Type B pancreatic cell (in vitro differentiated cells): ENCODE measurements at regions not wholly inside any gene's neighbourhood (a gene's known extent, or its start where the extent isn't known, plus 50 kb on each side); places are given as distances from the start of the nearest gene placed in this dataset.

ENCODE experiments used
- DNase-seq: peaks from one replicate; pipeline ENCODE4 v3.0.0; 2021; ENCODE audit warnings: mixed read lengths; ENCODE audit not compliant: unreplicated experiment; ENCODE audit errors: extremely low spot score
- H3K27ac Mint-ChIP-seq: 2 replicates; pipeline ENCODE4 v1.8.0; 2021; ENCODE audit warnings: mild to moderate bottlenecking, mixed read lengths
- H3K27me3 Mint-ChIP-seq: 2 replicates; pipeline ENCODE4 v1.8.0; 2021; ENCODE audit warnings: mixed read lengths
- H3K36me3 Mint-ChIP-seq: 2 replicates; pipeline ENCODE4 v1.8.0; 2021; ENCODE audit warnings: mixed read lengths
- H3K4me1 Mint-ChIP-seq: one replicate; pipeline ENCODE4 v1.8.0; 2021; ENCODE audit warnings: mixed read lengths; ENCODE audit not compliant: unreplicated experiment
- H3K4me3 Mint-ChIP-seq: 2 replicates; pipeline ENCODE4 v1.8.0; 2021; ENCODE audit warnings: mild to moderate bottlenecking, mixed read lengths
- H3K9me3 Mint-ChIP-seq: 2 replicates; pipeline ENCODE4 v1.8.0; 2021; ENCODE audit warnings: mixed read lengths
- CTCF ChIP-seq: fragments of 200-600 bp; sonication (generic); conservative IDR thresholded peaks from 2 replicates; pipeline ENCODE4 v1.5.0; 2021; ENCODE audit warnings: antibody characterized with exemption, mild to moderate bottlenecking

GRCh38 chr13:84265257-84265764 is 383.0 kb upstream of the SLITRK1 start:
- no peak for DNase-seq
- H3K4me1 Mint-ChIP-seq = peaks cover 4% of the 10 kb centered on the region
- H3K36me3 Mint-ChIP-seq = no peaks in the 10 kb centered on the region
- TF ChIP-seq CTCF = no peak
- H3K9me3 Mint-ChIP-seq = no peaks in the 10 kb centered on the region
- no peak overlapping the region for H3K4me3 Mint-ChIP-seq
- H3K27me3 Mint-ChIP-seq = no peaks in the 10 kb centered on the region
- no peak overlapping the region for H3K27ac Mint-ChIP-seq

GRCh38 chr13:84263354-84264069 is 381.2 kb upstream of the SLITRK1 start:
- Mint-ChIP-seq H3K4me1 (peaks cover 4% of the 10 kb centered on the region), H3K4me3 (no peak overlapping the region), H3K27ac (no peak overlapping the region), H3K27me3 (no peaks in the 10 kb centered on the region), H3K9me3 (no peaks in the 10 kb centered on the region), H3K36me3 (no peaks in the 10 kb centered on the region)
- no peak for TF ChIP-seq CTCF
- no peak for DNase-seq

GRCh38 chr13:84255226-84255797 is 373.0 kb upstream of the SLITRK1 start:
- Mint-ChIP-seq H3K27ac (no peak overlapping the region), H3K4me3 (no peak overlapping the region), H3K9me3 (peaks cover 16% of the 10 kb centered on the region), H3K36me3 (no peaks in the 10 kb centered on the region), H3K27me3 (no peaks in the 10 kb centered on the region), H3K4me1 (no peaks in the 10 kb centered on the region)
- TF ChIP-seq CTCF = no peak
- no peak for DNase-seq

GRCh38 chr13:84249463-84249862 is 367.2 kb upstream of the SLITRK1 start:
- no peak overlapping the region for H3K27ac Mint-ChIP-seq
- H3K27me3 Mint-ChIP-seq = peaks cover under 1% of the 10 kb centered on the region
- H3K9me3 Mint-ChIP-seq = peaks cover 11% of the 10 kb centered on the region
- H3K36me3 Mint-ChIP-seq = no peaks in the 10 kb centered on the region
- DNase-seq = no peak
- no peaks in the 10 kb centered on the region for H3K4me1 Mint-ChIP-seq
- H3K4me3 Mint-ChIP-seq = no peak overlapping the region
- TF ChIP-seq CTCF = no peak

- no peaks in the 10 kb centered on the region for H3K4me1 Mint-ChIP-seq
- H3K36me3 Mint-ChIP-seq = no peaks in the 10 kb centered on the region
- H3K9me3 Mint-ChIP-seq = no peaks in the 10 kb centered on the region
- no peak for TF ChIP-seq CTCF
- H3K4me3 Mint-ChIP-seq = no peak overlapping the region
- no peak overlapping the region for H3K27ac Mint-ChIP-seq
- no peak for DNase-seq
- peaks cover 7% of the 10 kb centered on the region for H3K27me3 Mint-ChIP-seq
These were observed 361.1 kb upstream of the SLITRK1 start for GRCh38 chr13:84243340-84243739.
